Stomach (tissue), 4 donors: ENCODE measurements at regions not wholly inside any gene's neighbourhood (a gene's known extent, or its start where the extent isn't known, plus 50 kb on each side); places are given as distances from the start of the nearest gene placed in this dataset.

Experiments
- CTCF ChIP-seq, 7 experiments: fragments of 450-650 bp in 4 of 7; fragments of 200-600 bp in 3 of 7; sonication (generic) in 3 of 7; IDR thresholded peaks; one replicate each; pipeline ENCODE4 v1.5.1; 2016 to 2019; ENCODE audit warnings: antibody characterized with exemption in 7 of 7, control low read depth in 2 of 7, mild to moderate bottlenecking in 1 of 7
- EP300 ChIP-seq: sonication (generic); formaldehyde crosslinking; IDR thresholded peaks from one replicate; pipeline ENCODE4 v1.6.1; 2017; ENCODE audit warnings: antibody characterized with exemption

DNA sequence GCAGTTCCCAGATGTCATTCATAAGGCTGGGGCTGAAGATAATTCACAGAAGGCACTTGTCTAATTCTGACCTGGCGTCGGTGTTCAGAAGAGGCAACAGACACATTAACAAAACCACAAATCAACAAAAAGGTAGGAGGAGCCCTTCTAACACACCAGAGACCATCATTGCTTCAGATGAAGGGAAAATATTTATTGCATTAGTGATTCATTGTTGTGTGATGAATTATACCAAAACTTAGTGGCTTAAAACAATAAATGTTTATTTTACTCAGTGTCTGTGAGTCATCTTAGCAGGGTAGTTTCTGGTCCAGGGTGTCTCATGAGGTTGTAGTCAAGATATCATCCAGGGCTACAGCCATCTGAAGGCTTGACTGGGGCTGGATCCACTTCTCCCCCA lies 91.3 kb upstream of the KIF2A start:
- no peak for TF ChIP-seq EP300
- no peak for TF ChIP-seq CTCF (IDR thresholded peaks at IDR 0.05)
